CD14-positive monocyte (primary cell): ENCODE measurements at regions not wholly inside any gene's neighbourhood (a gene's known extent, or its start where the extent isn't known, plus 50 kb on each side); places are given as distances from the start of the nearest gene placed in this dataset.

Source experiments
- DNase-seq, 3 donors: peaks; one replicate each; pipeline ENCODE4 v3.0.0-alpha.2; 2011 to 2022
- H2AFZ ChIP-seq: 2 replicates; pipeline ENCODE4 v1.6.0; 2012; ENCODE audit warnings: mild to moderate bottlenecking, low read depth, low read length, inconsistent platforms; ENCODE audit not compliant: insufficient read depth, poor library complexity, severe bottlenecking
- H3K27ac ChIP-seq, 2 donors: 1 replicate in 1 of 2; 2 replicates in 1 of 2; pipeline ENCODE4 v1.5.1; 2012 to 2013; ENCODE audit warnings: low read length in 2 of 2, control low read depth in 1 of 2, inconsistent platforms in 1 of 2, low read depth in 1 of 2, mild to moderate bottlenecking in 1 of 2
- H3K27me3 ChIP-seq, 2 donors: one replicate each; pipeline versions ENCODE4 v1.6.0 to v1.6.1; 2011 to 2013; ENCODE audit warnings: low read length in 2 of 2; ENCODE audit not compliant: control insufficient read depth in 2 of 2, insufficient read depth in 2 of 2
- H3K36me3 ChIP-seq, 2 donors: replicated peaks in 1 of 2; 1 replicate in 1 of 2; 2 replicates in 1 of 2; pipeline versions ENCODE4 v1.5.1 to v1.6.1; 2012 to 2013; ENCODE audit warnings: low read length in 2 of 2, control low read depth in 1 of 2, inconsistent platforms in 1 of 2, mild to moderate bottlenecking in 1 of 2; ENCODE audit not compliant: insufficient read depth in 2 of 2, control insufficient read depth in 1 of 2
- H3K4me1 ChIP-seq, 2 donors: 1 replicate in 1 of 2; 2 replicates in 1 of 2; pipeline versions ENCODE4 v1.5.1 to v1.6.1; 2012 to 2013; ENCODE audit warnings: low read length in 2 of 2, control low read depth in 1 of 2, inconsistent platforms in 1 of 2, mild to moderate bottlenecking in 1 of 2, moderate library complexity in 1 of 2; ENCODE audit not compliant: insufficient read depth in 2 of 2, control insufficient read depth in 1 of 2
- H3K4me2 ChIP-seq: replicated peaks from 2 replicates; pipeline ENCODE3; 2012; ENCODE audit warnings: low read length, moderate library complexity, mild to moderate bottlenecking; ENCODE audit not compliant: poor library complexity, severe bottlenecking; ENCODE audit errors: extremely low read depth
- H3K4me3 ChIP-seq, 3 experiments: fragments of 200-600 bp in 1 of 3; sonication (generic) in 1 of 3; replicated peaks in 1 of 3; 1 replicate in 2 of 3; 2 replicates in 1 of 3; pipeline ENCODE4 v1.5.1; 2011 to 2013; ENCODE audit warnings: low read length in 3 of 3, mild to moderate bottlenecking in 3 of 3, control low read depth in 2 of 3, low read depth in 2 of 3, inconsistent platforms in 1 of 3, moderate library complexity in 1 of 3
- H3K79me2 ChIP-seq: 2 replicates; pipeline ENCODE4 v1.6.0; 2012; ENCODE audit warnings: mild to moderate bottlenecking, control low read depth, inconsistent platforms, low read length, moderate library complexity; ENCODE audit not compliant: insufficient read depth
- H3K9ac ChIP-seq: 2 replicates; pipeline ENCODE4 v1.6.0; 2017; ENCODE audit warnings: low read length, mild to moderate bottlenecking; ENCODE audit not compliant: insufficient read depth, poor library complexity, severe bottlenecking
- H3K9me3 ChIP-seq, 2 donors: replicated peaks in 1 of 2; 1 replicate in 1 of 2; 2 replicates in 1 of 2; pipeline versions ENCODE4 v1.5.1 to v1.6.1; 2012 to 2013; ENCODE audit warnings: low read length in 2 of 2, control low read depth in 1 of 2; ENCODE audit not compliant: control insufficient read depth in 1 of 2, insufficient read depth in 1 of 2
- H4K20me1 ChIP-seq: 2 replicates; pipeline ENCODE4 v1.6.0; 2012; ENCODE audit warnings: mild to moderate bottlenecking, low read length, control low read depth, moderate library complexity; ENCODE audit not compliant: insufficient read depth
- H3K27ac Mint-ChIP-seq, 7 donors: one replicate each; pipeline ENCODE4 v1.8.0; 2020; ENCODE audit warnings: mild to moderate bottlenecking in 7 of 7, mixed read lengths in 7 of 7, moderate library complexity in 6 of 7, inconsistent platforms in 2 of 7
- H3K27me3 Mint-ChIP-seq, 3 donors: one replicate each; pipeline ENCODE4 v1.8.0; 2021 to 2022; ENCODE audit warnings: low read depth in 3 of 3, mild to moderate bottlenecking in 3 of 3, mixed read lengths in 3 of 3, moderate library complexity in 3 of 3, inconsistent platforms in 1 of 3
- H3K36me3 Mint-ChIP-seq, 2 donors: one replicate each; pipeline ENCODE4 v1.8.0; 2020; ENCODE audit warnings: mixed read lengths in 2 of 2, inconsistent platforms in 1 of 2, mild to moderate bottlenecking in 1 of 2
- H3K4me1 Mint-ChIP-seq: one replicate; pipeline ENCODE4 v1.8.0; 2020; ENCODE audit warnings: mild to moderate bottlenecking, mixed read lengths
- H3K4me3 Mint-ChIP-seq, 2 donors: one replicate each; pipeline ENCODE4 v1.8.0; 2020; ENCODE audit warnings: mild to moderate bottlenecking in 2 of 2, mixed read lengths in 2 of 2, moderate library complexity in 1 of 2
- H3K9me3 Mint-ChIP-seq, 7 donors: one replicate each; pipeline ENCODE4 v1.8.0; 2020 to 2022; ENCODE audit warnings: mixed read lengths in 7 of 7, mild to moderate bottlenecking in 6 of 7, moderate library complexity in 6 of 7, inconsistent platforms in 2 of 7
- WGBS: methylation state at CpG from one replicate; pipeline ENCODE4 v1.1.5; 2013; ENCODE audit warnings: missing lambda C conversion rate; ENCODE audit not compliant: insufficient coverage; 5-methylcytosine and 5-hydroxymethylcytosine counted together
- intact Hi-C, 2 donors: fragments of 100-400 bp; cut with micrococcal nuclease; formaldehyde crosslinking; loops; one replicate each; pipeline versions ENCODE4 v1.15.0 to v1.15.1; 2023
- TF ChIP-seq, protein P1 (sequence below): fragments of 200-600 bp; IDR thresholded peaks from one replicate; pipeline ENCODE4 v1.8.0; 2022; ENCODE audit warnings: antibody characterized with exemption, mild to moderate bottlenecking

DNA sequence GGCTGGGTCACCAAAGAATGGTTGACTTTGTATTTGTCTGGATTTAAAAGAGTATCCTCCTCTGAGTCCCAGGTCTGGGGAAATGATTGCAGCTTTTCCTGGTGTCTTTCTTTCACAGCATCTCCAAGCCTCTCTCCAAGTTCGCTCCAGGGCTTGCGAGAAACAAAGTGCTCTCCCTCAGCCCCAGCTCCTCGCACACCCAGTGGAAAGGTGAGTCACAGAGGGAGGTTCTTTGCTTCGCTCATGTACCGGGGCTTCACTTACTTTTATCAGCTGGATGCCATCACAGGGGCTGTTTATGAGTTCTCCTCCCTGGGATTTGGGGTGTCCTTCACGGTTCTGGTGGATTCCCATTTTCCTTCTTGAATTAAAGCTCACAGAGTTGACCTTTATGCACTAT is 252.2 kb upstream of the PLPP4 start:
- Histone ChIP-seq H3K9me3 (no peaks in the 10 kb centered on the region), H3K9ac (no peak overlapping the region), H3K4me2 (no peak overlapping the region), H3K27me3 (no peaks in the 10 kb centered on the region), H3K27ac (no peak overlapping the region), H3K4me1 (no peaks in the 10 kb centered on the region), H3K79me2 (no peaks in the 10 kb centered on the region), H4K20me1 (no peaks in the 10 kb centered on the region), H3K36me3 (no peaks in the 10 kb centered on the region), H3K4me3 (no peak overlapping the region), H2AFZ (no peak overlapping the region)
- Mint-ChIP-seq H3K36me3 (no peaks in the 10 kb centered on the region), H3K4me1 (no peaks in the 10 kb centered on the region), H3K4me3 (no peak overlapping the region), H3K27me3 (peaks cover 3 to 6% (median 3%) of the 10 kb centered on the region in 3 donors), H3K27ac (no peak overlapping the region), H3K9me3 (peaks cover 0 to 11% (median 2%) of the 10 kb centered on the region in 7 donors)
- TF ChIP-seq, protein P1, sequence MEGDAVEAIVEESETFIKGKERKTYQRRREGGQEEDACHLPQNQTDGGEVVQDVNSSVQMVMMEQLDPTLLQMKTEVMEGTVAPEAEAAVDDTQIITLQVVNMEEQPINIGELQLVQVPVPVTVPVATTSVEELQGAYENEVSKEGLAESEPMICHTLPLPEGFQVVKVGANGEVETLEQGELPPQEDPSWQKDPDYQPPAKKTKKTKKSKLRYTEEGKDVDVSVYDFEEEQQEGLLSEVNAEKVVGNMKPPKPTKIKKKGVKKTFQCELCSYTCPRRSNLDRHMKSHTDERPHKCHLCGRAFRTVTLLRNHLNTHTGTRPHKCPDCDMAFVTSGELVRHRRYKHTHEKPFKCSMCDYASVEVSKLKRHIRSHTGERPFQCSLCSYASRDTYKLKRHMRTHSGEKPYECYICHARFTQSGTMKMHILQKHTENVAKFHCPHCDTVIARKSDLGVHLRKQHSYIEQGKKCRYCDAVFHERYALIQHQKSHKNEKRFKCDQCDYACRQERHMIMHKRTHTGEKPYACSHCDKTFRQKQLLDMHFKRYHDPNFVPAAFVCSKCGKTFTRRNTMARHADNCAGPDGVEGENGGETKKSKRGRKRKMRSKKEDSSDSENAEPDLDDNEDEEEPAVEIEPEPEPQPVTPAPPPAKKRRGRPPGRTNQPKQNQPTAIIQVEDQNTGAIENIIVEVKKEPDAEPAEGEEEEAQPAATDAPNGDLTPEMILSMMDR, result no peak
- DNase-seq, result no peak
- WGBS, result no CpG with 5 or more reads among the region's 6 CpGs
- intact Hi-C loops, result no loop called here

DNA sequence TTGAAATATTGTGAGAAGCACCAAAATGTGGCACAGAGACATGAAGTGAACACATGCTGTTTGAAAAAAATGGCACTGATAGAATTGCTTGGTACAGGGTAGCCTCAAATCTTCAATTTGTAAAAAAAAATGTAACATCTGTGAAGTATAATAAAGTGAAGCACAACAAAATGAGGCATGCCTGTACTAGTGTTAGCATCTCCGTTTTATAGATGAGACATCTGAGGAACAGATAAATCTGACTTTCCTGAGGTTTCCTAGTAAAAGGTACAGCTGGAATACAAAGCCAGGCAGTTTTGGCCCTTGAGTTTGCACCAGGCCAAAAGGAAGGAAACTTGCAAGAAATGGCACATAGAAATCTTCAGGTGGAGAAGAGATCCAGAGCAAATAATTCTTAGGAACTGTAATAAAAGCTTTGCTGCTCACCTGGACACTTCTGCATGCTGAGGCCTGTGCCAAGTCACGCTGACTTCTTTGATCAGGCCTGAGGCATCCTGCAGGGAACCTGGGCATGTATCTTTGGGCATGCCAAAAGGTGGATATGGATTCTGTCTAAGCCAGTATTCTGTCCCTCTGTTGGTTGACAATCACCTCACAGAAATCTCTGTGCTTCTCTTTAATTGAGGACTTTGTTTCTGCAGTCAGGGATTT is 251.5 kb upstream of the PLPP4 start:
- no peak overlapping the region for H3K27ac ChIP-seq
- Mint-ChIP-seq H3K27ac (no peak overlapping the region), H3K27me3 (peaks cover 3 to 6% (median 3%) of the 10 kb centered on the region in 3 donors), H3K4me3 (no peak overlapping the region), H3K9me3 (peaks cover 0 to 10% (median 2%) of the 10 kb centered on the region in 7 donors), H3K36me3 (no peaks in the 10 kb centered on the region), H3K4me1 (no peaks in the 10 kb centered on the region)
- no peak overlapping the region for H3K4me2 ChIP-seq
- intact Hi-C loops, result no loop called here
- no peaks in the 10 kb centered on the region for H3K9me3 ChIP-seq
- no peaks in the 10 kb centered on the region for H3K79me2 ChIP-seq
- no peaks in the 10 kb centered on the region for H3K4me1 ChIP-seq
- H2AFZ ChIP-seq, result no peak overlapping the region
- H3K27me3 ChIP-seq, result no peaks in the 10 kb centered on the region
- H3K9ac ChIP-seq, result no peak overlapping the region
- 100% methylated on average over 2 of the region's 2 CpGs for WGBS
- no peaks in the 10 kb centered on the region for H4K20me1 ChIP-seq
- DNase-seq, result no peak
- H3K36me3 ChIP-seq, result no peaks in the 10 kb centered on the region
- TF ChIP-seq, protein P1, result no peak
- H3K4me3 ChIP-seq, result no peak overlapping the region
